ENCODE measurements at regions not wholly inside any gene's neighbourhood (a gene's known extent, or its start where the extent isn't known, plus 50 kb on each side); places are given as distances from the start of the nearest gene placed in this dataset.
A peak's percentile ranks its signal among the peaks of the same experiment; 100 is the strongest.
"Not testable (repeated sequence)": the region's sequence is repeated elsewhere in the genome, so short reads cannot be mapped to it uniquely, and the experiment has no call there.

DNA sequence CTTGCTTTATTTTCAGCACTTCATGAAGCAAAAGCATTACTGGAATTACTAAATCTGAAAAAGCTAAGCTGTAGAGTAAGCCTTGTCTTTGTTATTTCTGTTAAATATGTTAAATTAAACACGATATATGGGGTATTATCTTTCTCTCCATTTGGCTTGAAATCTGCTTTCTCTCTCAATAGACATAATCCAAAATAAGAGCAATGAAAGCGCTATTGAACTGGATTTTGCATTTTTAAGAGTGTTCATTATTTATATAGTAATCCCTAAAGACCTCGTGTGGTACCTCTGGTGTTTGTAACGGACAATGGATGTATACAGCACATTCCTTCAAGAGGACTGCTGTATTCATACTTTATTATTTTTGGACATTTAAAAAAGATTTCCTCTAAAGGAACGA lies 91.5 kb upstream of the KCNE2 start:
- no peak for DNase-seq (ENCODE audit: low read depth)

GRCh38 chr21:34274001-34274400 lies 89.8 kb upstream of the KCNE2 start:
- no peak for DNase-seq (ENCODE audit: low read depth)

DNA sequence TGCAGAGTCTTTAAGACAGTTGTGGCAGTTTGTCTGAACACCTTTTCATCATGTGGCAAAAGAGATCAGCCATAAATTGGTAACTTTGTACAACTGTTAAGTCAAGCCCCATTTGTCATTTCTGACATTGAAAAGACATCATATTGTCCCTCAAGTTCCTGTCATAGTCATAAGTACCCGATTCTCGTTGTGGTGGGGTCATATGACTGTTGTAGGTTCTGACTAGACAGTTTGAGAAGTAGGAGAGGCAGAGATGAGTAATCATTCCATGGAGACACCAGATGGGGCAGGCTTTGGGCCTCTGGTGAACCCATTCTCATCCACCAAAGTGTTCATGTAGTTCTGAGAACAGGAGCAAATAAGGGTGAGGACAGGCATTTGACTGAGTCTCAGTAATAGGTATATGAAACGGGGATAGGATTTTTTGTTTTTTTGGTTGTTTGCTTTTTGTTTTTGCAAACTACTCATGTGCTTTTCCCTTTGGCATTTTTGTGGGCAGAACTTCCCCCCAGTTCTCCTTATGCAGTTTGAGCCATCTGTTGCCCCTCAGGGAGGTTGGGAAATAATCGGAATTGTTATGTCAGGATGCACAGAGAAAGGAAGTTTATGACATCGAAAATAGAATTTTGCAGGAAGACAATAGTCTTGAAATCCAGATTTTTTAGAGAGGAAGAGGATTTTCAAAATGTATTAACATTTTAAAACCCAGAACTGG lies 86.9 kb upstream of the KCNE2 start:
- DNase-seq (ENCODE audit: low read depth), result no peak

GRCh38 chr21:34278451-34278850 lies 85.4 kb upstream of the KCNE2 start:
- no peak for DNase-seq (ENCODE audit: low read depth)

DNA sequence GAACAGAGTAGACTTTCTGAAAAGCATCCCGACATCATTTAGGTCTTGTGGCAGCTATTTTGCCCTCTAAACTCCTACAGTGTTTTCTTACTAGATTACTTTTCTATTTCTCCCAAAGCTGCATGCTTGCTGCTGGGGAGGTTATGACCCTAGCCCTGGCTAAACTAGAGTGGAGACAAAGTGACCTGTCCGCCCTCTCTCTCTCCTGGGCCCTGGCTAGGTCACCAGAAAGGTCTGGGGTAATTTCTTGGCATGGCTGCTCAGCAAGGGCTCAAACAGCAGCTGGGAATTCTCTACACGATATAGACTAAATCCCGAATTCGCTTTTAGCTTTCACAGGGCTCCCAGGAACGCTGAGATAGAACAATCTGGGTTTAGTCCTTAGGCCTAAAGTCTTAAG lies 84.5 kb upstream of the KCNE2 start:
- DNase-seq (ENCODE audit: low read depth), result no peak

GRCh38 chr21:34279883-34280282 lies 83.9 kb upstream of the KCNE2 start:
- DNase-seq (ENCODE audit: low read depth), result no peak

DNA sequence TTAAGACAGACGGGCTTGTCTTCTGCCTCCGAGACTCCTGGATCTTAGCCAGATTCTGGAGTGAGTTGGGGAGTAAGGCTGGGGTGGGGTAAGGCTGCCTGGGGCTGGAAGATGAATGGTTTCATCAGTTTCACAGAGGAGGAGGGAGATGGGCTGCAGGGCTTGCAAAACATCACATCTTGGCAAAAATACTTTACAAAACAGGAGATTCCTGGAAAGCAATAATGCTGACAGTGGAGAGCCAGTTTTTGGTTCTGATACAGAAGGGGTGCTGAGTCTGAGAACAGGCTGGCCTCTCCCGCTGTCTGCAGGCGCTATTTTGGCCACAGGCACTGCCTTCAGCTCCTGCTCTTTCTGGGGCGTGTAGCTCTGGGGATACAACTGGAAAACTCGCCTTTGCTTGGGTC lies 83.4 kb upstream of the KCNE2 start:
- DNase-seq (ENCODE audit: low read depth), result peak; percentile 52

DNA sequence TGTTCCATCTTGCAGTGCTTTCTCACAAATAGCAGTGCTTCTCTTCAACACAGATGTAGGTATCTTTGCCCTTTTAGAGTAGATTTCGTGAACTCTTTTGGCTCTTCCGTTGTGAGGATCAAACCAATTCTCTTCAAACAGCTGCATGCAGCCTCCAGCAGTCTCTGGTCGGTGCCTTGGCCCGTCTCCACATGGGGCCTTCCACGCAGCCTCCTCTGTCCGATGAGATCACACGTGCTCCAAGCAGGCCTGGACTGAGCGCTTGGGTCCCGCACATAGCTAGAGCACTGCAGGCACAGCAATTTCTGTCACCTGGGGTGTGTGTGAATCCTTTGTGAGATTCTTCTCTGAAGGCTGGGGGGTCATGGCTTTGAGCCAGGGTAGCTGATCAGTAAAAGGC lies 82.8 kb upstream of the KCNE2 start:
- DNase-seq (ENCODE audit: low read depth), result no peak

- no peak for DNase-seq (ENCODE audit: low read depth)
Measured at GRCh38 chr21:34282223-34282622, 81.6 kb upstream of the KCNE2 start.

DNA sequence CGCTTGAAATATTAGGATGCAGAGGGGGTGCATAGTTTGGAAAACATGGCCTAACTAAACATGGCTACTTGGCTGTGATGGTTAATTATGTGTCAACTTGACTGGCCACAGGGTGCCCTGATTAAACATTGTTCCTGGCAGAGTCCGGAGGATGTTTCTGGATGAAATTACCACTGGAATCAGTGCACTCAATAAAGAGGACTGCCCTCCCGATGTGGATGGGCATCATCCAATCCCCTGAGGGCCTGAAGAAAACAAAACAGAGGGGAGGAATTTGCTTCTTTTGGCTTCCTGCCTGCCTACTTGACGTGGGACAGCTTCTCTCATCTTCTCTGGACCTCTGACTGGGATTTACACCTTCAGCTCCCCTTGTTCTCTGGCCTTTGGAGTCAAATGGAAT lies 79.1 kb upstream of the KCNE2 start:
- DNase-seq (ENCODE audit: low read depth), result no peak

GRCh38 chr21:34288042-34288441 lies 75.8 kb upstream of the KCNE2 start:
- not testable (repeated sequence) for DNase-seq (ENCODE audit: low read depth)

DNA sequence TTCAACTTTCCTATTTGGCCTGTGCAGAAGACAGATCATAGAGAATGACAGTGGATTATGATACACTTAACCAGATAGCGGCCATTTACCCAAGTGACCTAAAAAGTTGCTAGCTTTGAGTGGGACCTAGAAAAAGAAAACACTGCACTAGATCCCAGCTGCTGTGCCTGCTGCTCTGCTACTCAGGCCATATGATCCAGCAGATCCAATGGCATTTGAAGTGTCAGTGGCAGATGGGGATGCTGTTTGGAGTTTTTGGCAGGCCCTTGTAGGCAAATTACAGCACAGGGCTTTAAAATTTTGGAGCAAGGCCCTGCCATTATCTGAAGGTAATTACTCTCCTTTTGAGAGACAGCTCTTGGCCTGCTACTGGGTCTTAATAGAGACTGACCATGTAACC lies 74.0 kb upstream of the KCNE2 start:
- DNase-seq (ENCODE audit: low read depth), result no peak

DNA sequence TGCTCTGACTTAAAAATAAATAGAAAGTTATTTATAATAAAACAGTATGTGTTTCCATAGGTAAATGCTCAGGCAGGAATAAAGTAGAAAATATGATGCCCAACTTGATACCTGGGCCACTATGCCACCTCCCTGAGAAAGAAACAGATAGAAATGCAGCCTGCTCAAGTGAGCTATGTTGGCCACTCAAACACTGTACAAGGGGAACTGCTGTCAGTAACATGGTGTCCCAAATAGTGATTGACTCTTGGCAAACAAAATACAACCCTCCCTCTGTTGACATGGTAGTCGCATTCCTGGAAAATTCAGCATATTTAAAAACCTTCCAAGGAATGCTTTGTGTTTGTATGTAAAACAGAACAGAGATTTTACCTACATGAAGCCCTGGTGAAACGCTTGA lies 66.9 kb upstream of the KCNE2 start:
- DNase-seq (ENCODE audit: low read depth), result no peak

GRCh38 chr21:34298534-34299167 lies 65.2 kb upstream of the KCNE2 start:
- no peak for DNase-seq (ENCODE audit: low read depth)

DNA sequence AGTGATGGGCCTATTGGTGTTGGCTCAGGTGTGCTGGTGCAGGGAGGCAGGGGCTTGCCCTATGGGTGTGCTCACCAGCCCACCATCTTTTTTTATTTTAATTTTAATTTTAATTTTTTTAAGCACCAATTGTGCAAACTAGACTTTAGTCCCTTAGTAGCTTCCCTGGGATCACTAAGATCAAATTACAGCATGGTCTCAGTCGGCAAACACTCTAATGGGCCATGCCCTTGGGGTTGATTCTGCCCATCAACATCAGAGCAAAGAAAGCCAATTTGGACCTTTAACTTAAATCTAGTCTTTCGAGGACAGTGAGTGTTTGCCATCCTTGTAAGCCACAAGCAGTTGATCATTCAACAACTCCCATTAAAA lies 64.7 kb upstream of the KCNE2 start:
- no peak for DNase-seq (ENCODE audit: low read depth)

DNA sequence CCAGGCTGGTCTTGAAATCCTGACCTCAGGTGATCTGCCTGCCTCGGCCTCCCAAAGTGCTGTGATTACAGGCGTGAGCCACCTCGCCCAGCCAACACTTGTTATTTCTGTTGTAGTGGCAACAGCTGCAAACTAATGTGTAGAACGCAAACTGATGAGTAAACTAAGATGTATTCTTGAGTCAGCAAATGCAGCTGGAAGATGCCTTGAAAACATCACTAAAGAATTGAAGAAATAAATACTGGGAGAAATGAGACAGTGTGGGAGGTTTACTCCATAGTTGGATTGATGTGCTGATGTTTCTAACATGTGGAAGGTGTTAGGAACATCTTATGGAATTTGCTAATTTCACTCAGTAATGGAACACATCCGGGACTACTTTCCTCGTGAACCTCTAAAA lies 61.3 kb upstream of the KCNE2 start:
- DNase-seq (ENCODE audit: low read depth), result no peak

GRCh38 chr21:34305605-34306604 lies 57.9 kb upstream of the KCNE2 start:
- no peak for DNase-seq (ENCODE audit: low read depth)

GRCh38 chr21:34307991-34308532 lies 55.7 kb upstream of the KCNE2 start:
- DNase-seq (ENCODE audit: low read depth), result no peak

GRCh38 chr21:34311561-34312330 lies 52.1 kb upstream of the KCNE2 start:
- no peak for DNase-seq (ENCODE audit: low read depth)

GRCh38 chr21:34313116-34313515 lies 50.7 kb upstream of the KCNE2 start:
- DNase-seq (ENCODE audit: low read depth), result no peak
